Neural progenitor cell (in vitro differentiated cells): ENCODE measurements at regions not wholly inside any gene's neighbourhood (a gene's known extent, or its start where the extent isn't known, plus 50 kb on each side); places are given as distances from the start of the nearest gene placed in this dataset.

Source experiments
- DNase-seq: peaks from one replicate; pipeline ENCODE4 v3.0.0-alpha.2; 2016; ENCODE audit warnings: low spot score
- H2AFZ ChIP-seq: fragments of 200-600 bp; sonication (generic); replicated peaks from 2 replicates; pipeline ENCODE4 v1.6.1; 2016; ENCODE audit warnings: antibody characterized with exemption
- H3F3A ChIP-seq: fragments of 200-600 bp; sonication (generic); 2 replicates; pipeline ENCODE4 v1.6.1; 2016; ENCODE audit warnings: antibody characterized with exemption, low read depth
- H3K27ac ChIP-seq: fragments of 200-600 bp; sonication (generic); 2 replicates; pipeline ENCODE4 v1.5.1; 2016; ENCODE audit warnings: mild to moderate bottlenecking
- H3K27me3 ChIP-seq: fragments of 200-600 bp; sonication (generic); 2 replicates; pipeline ENCODE4 v1.6.1; 2016; ENCODE audit warnings: mild to moderate bottlenecking, moderate library complexity
- H3K36me3 ChIP-seq: fragments of 200-600 bp; sonication (generic); 2 replicates; pipeline ENCODE4 v1.5.1; 2016
- H3K4me1 ChIP-seq: fragments of 200-600 bp; sonication (generic); 2 replicates; pipeline ENCODE4 v1.6.1; 2016; ENCODE audit warnings: mixed run types
- H3K4me2 ChIP-seq: fragments of 200-600 bp; sonication (generic); 2 replicates; pipeline ENCODE4 v1.6.1; 2016
- H3K4me3 ChIP-seq: fragments of 200-600 bp; sonication (generic); 2 replicates; pipeline ENCODE4 v1.5.1; 2016
- H3K79me2 ChIP-seq: fragments of 200-600 bp; sonication (generic); 2 replicates; pipeline ENCODE4 v1.6.1; 2016; ENCODE audit warnings: low read depth
- H3K9ac ChIP-seq: fragments of 200-600 bp; sonication (generic); 2 replicates; pipeline ENCODE4 v1.6.1; 2016
- H3K9me3 ChIP-seq: fragments of 200-600 bp; sonication (generic); 2 replicates; pipeline ENCODE4 v1.5.1; 2016; ENCODE audit warnings: low read depth
- H4K20me1 ChIP-seq: fragments of 200-600 bp; sonication (generic); 2 replicates; pipeline ENCODE4 v1.6.1; 2016; ENCODE audit warnings: low read depth
- H3K27ac Mint-ChIP-seq: 3 replicates; pipeline ENCODE4 v1.8.0; 2021; ENCODE audit warnings: mixed read lengths
- H3K27me3 Mint-ChIP-seq: 2 replicates; pipeline ENCODE4 v1.8.0; 2022; ENCODE audit warnings: low read depth, mild to moderate bottlenecking, inconsistent platforms, moderate library complexity, mixed read lengths; ENCODE audit not compliant: insufficient read depth
- H3K36me3 Mint-ChIP-seq: 3 replicates; pipeline ENCODE4 v1.8.0; 2021; ENCODE audit warnings: mixed read lengths
- H3K4me1 Mint-ChIP-seq: 3 replicates; pipeline ENCODE4 v1.8.0; 2021; ENCODE audit warnings: mixed read lengths
- H3K4me3 Mint-ChIP-seq: 3 replicates; pipeline ENCODE4 v1.8.0; 2021; ENCODE audit warnings: mild to moderate bottlenecking, moderate library complexity, mixed read lengths
- H3K9me3 Mint-ChIP-seq: 3 replicates; pipeline ENCODE4 v1.8.0; 2020; ENCODE audit warnings: mixed read lengths
- EZH2 ChIP-seq: fragments of 200-600 bp; sonication (generic); IDR thresholded peaks from 2 replicates; pipeline ENCODE4 v1.6.1; 2017; ENCODE audit warnings: antibody characterized with exemption, mild to moderate bottlenecking, moderate library complexity
- EZH2phosphoT487 ChIP-seq: fragments of 200-600 bp; sonication (generic); IDR thresholded peaks from 2 replicates; pipeline ENCODE4 v1.6.1; 2017; ENCODE audit warnings: antibody characterized with exemption
- TF ChIP-seq, protein P1 (sequence below): fragments of 200-600 bp; sonication (generic); IDR thresholded peaks from 2 replicates; pipeline ENCODE4 v1.5.1; 2017; ENCODE audit warnings: antibody characterized with exemption, mild to moderate bottlenecking

DNA sequence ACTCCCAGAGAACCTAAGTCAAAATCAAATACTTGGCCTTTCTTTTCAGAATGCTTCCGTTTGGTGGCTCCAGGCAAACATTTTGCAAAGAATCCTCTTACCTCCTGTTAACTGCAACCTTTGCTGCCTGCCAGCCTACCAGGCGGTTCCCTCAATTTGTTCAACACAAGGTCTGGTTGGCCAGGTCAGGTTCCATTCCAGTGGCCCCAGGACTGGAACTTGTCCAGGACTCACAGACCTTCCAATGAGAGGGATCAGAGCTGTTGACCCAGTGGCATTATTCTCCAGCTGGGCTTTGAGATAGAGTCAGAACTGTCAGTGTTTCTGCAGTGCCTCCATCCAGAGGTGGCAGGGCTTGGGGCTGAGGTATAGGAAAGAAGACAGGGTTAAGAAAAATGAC, 137.0 kb downstream of the NEUROD6 start:
- no peak overlapping the region for H3K27ac Mint-ChIP-seq
- no peak overlapping the region for H2AFZ ChIP-seq

GRCh38 chr7:31202801-31203200, 137.7 kb downstream of the NEUROD6 start:
- TF ChIP-seq, protein P1, sequence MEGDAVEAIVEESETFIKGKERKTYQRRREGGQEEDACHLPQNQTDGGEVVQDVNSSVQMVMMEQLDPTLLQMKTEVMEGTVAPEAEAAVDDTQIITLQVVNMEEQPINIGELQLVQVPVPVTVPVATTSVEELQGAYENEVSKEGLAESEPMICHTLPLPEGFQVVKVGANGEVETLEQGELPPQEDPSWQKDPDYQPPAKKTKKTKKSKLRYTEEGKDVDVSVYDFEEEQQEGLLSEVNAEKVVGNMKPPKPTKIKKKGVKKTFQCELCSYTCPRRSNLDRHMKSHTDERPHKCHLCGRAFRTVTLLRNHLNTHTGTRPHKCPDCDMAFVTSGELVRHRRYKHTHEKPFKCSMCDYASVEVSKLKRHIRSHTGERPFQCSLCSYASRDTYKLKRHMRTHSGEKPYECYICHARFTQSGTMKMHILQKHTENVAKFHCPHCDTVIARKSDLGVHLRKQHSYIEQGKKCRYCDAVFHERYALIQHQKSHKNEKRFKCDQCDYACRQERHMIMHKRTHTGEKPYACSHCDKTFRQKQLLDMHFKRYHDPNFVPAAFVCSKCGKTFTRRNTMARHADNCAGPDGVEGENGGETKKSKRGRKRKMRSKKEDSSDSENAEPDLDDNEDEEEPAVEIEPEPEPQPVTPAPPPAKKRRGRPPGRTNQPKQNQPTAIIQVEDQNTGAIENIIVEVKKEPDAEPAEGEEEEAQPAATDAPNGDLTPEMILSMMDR = no peak
- no peak for TF ChIP-seq EZH2phosphoT487
- no peak for TF ChIP-seq EZH2
- Histone ChIP-seq H3K4me1 (no peaks in the 10 kb centered on the region), H3K27me3 (no peaks in the 10 kb centered on the region), H4K20me1 (no peaks in the 10 kb centered on the region), H3K9me3 (no peaks in the 10 kb centered on the region), H3K27ac (no peak overlapping the region), H3F3A (no peaks in the 10 kb centered on the region), H2AFZ (no peak overlapping the region), H3K36me3 (no peaks in the 10 kb centered on the region), H3K4me3 (no peak overlapping the region), H3K79me2 (no peaks in the 10 kb centered on the region), H3K9ac (no peak overlapping the region), H3K4me2 (no peak overlapping the region)
- no peak for DNase-seq
- Mint-ChIP-seq H3K27ac (no peak overlapping the region), H3K27me3 (peaks cover 2% of the 10 kb centered on the region), H3K36me3 (no peaks in the 10 kb centered on the region), H3K9me3 (peaks cover 9% of the 10 kb centered on the region), H3K4me1 (peaks cover 13% of the 10 kb centered on the region), H3K4me3 (no peak overlapping the region)

More for the DNA sequence above, 137.0 kb downstream of the NEUROD6 start:
- H3K79me2 ChIP-seq = no peaks in the 10 kb centered on the region
- TF ChIP-seq, protein P1 = no peak
- no peak for TF ChIP-seq EZH2
- TF ChIP-seq EZH2phosphoT487 = no peak
- peaks cover 2% of the 10 kb centered on the region for H3K27me3 Mint-ChIP-seq
- H3K4me3 ChIP-seq = no peak overlapping the region
- no peak for DNase-seq
- H3K9me3 Mint-ChIP-seq = peaks cover 3% of the 10 kb centered on the region
- H3K4me3 Mint-ChIP-seq = no peak overlapping the region
- no peaks in the 10 kb centered on the region for H3K9me3 ChIP-seq
- H3K4me2 ChIP-seq = no peak overlapping the region
- H3K36me3 ChIP-seq = no peaks in the 10 kb centered on the region
- no peaks in the 10 kb centered on the region for H3K4me1 ChIP-seq
- H3K27me3 ChIP-seq = no peaks in the 10 kb centered on the region
- H3K9ac ChIP-seq = no peak overlapping the region
- no peaks in the 10 kb centered on the region for H3K36me3 Mint-ChIP-seq
- H4K20me1 ChIP-seq = no peaks in the 10 kb centered on the region
- H3F3A ChIP-seq = no peaks in the 10 kb centered on the region
- H3K27ac ChIP-seq = no peak overlapping the region
- H3K4me1 Mint-ChIP-seq = peaks cover 13% of the 10 kb centered on the region

GRCh38 chr7:31192986-31193385, 140.9 kb downstream of the ADCYAP1R1 start:
- TF ChIP-seq, protein P1 = peak; percentile 86
- TF ChIP-seq EZH2phosphoT487 (no peak), EZH2 (peak; percentile 61)
- H3K9me3 Mint-ChIP-seq = peaks cover 8% of the 10 kb centered on the region
- no peaks in the 10 kb centered on the region for H3K36me3 ChIP-seq
- H3K9ac ChIP-seq = no peak overlapping the region
- H2AFZ ChIP-seq = peak overlapping the region; percentile 91
- no peak overlapping the region for H3K4me3 Mint-ChIP-seq
- no peaks in the 10 kb centered on the region for H3K9me3 ChIP-seq
- H3F3A ChIP-seq = no peaks in the 10 kb centered on the region
- H3K4me2 ChIP-seq = peak overlapping the region; percentile 52
- H3K79me2 ChIP-seq = no peaks in the 10 kb centered on the region
- no peak overlapping the region for H3K27ac ChIP-seq
- H3K4me1 ChIP-seq = no peaks in the 10 kb centered on the region
- peak; percentile 94 for DNase-seq
- no peaks in the 10 kb centered on the region for H3K36me3 Mint-ChIP-seq
- H3K27me3 Mint-ChIP-seq = peaks cover 4% of the 10 kb centered on the region
- no peak overlapping the region for H3K4me3 ChIP-seq
- no peaks in the 10 kb centered on the region for H4K20me1 ChIP-seq
- peaks cover 2% of the 10 kb centered on the region for H3K4me1 Mint-ChIP-seq
- peaks cover 18% of the 10 kb centered on the region for H3K27me3 ChIP-seq
- H3K27ac Mint-ChIP-seq = no peak overlapping the region
